ENCODE measurements at regions not wholly inside any gene's neighbourhood (a gene's known extent, or its start where the extent isn't known, plus 50 kb on each side); places are given as distances from the start of the nearest gene placed in this dataset.
"Not testable (repeated sequence)": the region's sequence is repeated elsewhere in the genome, so short reads cannot be mapped to it uniquely, and the experiment has no call there.

- no peak overlapping the region for H3K27ac ChIP-seq
- no peaks in the 10 kb centered on the region for H3K27me3 ChIP-seq
- no peaks in the 10 kb centered on the region for H3K9me3 ChIP-seq
- no peaks in the 10 kb centered on the region for H3K36me3 ChIP-seq
- H3K4me1 ChIP-seq (ENCODE audit: insufficient read depth): no peaks in the 10 kb centered on the region
- TF ChIP-seq, protein P1, sequence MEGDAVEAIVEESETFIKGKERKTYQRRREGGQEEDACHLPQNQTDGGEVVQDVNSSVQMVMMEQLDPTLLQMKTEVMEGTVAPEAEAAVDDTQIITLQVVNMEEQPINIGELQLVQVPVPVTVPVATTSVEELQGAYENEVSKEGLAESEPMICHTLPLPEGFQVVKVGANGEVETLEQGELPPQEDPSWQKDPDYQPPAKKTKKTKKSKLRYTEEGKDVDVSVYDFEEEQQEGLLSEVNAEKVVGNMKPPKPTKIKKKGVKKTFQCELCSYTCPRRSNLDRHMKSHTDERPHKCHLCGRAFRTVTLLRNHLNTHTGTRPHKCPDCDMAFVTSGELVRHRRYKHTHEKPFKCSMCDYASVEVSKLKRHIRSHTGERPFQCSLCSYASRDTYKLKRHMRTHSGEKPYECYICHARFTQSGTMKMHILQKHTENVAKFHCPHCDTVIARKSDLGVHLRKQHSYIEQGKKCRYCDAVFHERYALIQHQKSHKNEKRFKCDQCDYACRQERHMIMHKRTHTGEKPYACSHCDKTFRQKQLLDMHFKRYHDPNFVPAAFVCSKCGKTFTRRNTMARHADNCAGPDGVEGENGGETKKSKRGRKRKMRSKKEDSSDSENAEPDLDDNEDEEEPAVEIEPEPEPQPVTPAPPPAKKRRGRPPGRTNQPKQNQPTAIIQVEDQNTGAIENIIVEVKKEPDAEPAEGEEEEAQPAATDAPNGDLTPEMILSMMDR (IDR thresholded peaks at IDR 0.05): no peak
- TF ChIP-seq EP300 (IDR thresholded peaks at IDR 0.05) (no peak), POLR2A (IDR thresholded peaks at IDR 0.05) (no peak)
- no peak for DNase-seq
- intact Hi-C loops (cut with DNase I): no loop called here
- no peak overlapping the region for H3K4me3 ChIP-seq
Measured at GRCh38 chr1:98292994-98293393, 368.5 kb upstream of the SNX7 start.

- DNase-seq: no peak
- 27 to 43% (median 35%) methylated on average over 1 of the region's 1 CpG for WGBS, 3 donors
- H3K27me3 ChIP-seq: no peaks in the 10 kb centered on the region
- H3K4me3 ChIP-seq: no peak overlapping the region
- TF ChIP-seq, protein P1 (IDR thresholded peaks at IDR 0.05): no peak
- H3K9me3 ChIP-seq: no peaks in the 10 kb centered on the region
- intact Hi-C loops (cut with DNase I): no loop called here
- H3K36me3 ChIP-seq: no peaks in the 10 kb centered on the region
- no peaks in the 10 kb centered on the region for H3K4me1 ChIP-seq (ENCODE audit: insufficient read depth)
- H3K27ac ChIP-seq: no peak overlapping the region
Measured at GRCh38 chr1:98289311-98289710, 368.5 kb upstream of the DPYD start.

DNA sequence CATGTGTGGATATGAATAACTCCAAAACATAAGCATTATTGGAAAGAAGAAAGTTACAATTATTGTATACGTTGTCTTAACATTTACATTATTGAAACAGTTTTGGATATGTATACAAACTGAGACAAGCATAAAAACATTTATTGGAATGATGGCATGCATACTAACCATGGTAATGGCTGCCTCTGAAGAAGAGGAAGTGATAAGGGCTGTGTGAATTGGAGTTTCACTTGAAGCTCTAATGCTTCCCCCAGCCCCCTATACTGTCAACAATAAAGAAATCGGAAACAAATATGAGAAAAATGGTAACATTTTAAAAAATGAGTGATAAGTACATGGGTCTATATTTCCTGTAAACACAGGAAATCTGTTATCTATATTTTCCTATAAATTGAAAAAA lies 367.7 kb upstream of the DPYD start:
- H3K4me1 ChIP-seq (ENCODE audit: insufficient read depth): no peaks in the 10 kb centered on the region
- DNase-seq: no peak
- H3K27me3 ChIP-seq: no peaks in the 10 kb centered on the region
- H3K9me3 ChIP-seq: no peaks in the 10 kb centered on the region
- H3K36me3 ChIP-seq: no peaks in the 10 kb centered on the region
- intact Hi-C loops (cut with DNase I): no loop called here
- WGBS, 3 donors: 39 to 70% (median 48%) methylated on average over 2 of the region's 2 CpGs
- TF ChIP-seq POLR2A (IDR thresholded peaks at IDR 0.05) (no peak), EP300 (IDR thresholded peaks at IDR 0.05) (no peak)
- TF ChIP-seq, protein P1 (IDR thresholded peaks at IDR 0.05): no peak
- no peak overlapping the region for H3K4me3 ChIP-seq
- no peak overlapping the region for H3K27ac ChIP-seq

GRCh38 chr1:98287626-98288025 lies 366.8 kb upstream of the DPYD start:
- intact Hi-C loops (cut with DNase I): no loop called here
- TF ChIP-seq, protein P1 (IDR thresholded peaks at IDR 0.05): no peak
- TF ChIP-seq EP300 (IDR thresholded peaks at IDR 0.05): no peak
- TF ChIP-seq POLR2A (IDR thresholded peaks at IDR 0.05): no peak
- Histone ChIP-seq H3K36me3 (no peaks in the 10 kb centered on the region), H3K27me3 (no peaks in the 10 kb centered on the region), H3K4me1 (ENCODE audit: insufficient read depth) (no peaks in the 10 kb centered on the region), H3K27ac (no peak overlapping the region), H3K4me3 (no peak overlapping the region), H3K9me3 (no peaks in the 10 kb centered on the region)
- no peak for DNase-seq
- WGBS, 3 donors: 86 to 94% (median 87%) methylated on average over 2 of the region's 2 CpGs

- no peak for TF ChIP-seq EP300 (IDR thresholded peaks at IDR 0.05)
- TF ChIP-seq, protein P1 (IDR thresholded peaks at IDR 0.05): no peak
- TF ChIP-seq POLR2A (IDR thresholded peaks at IDR 0.05): no peak
- Histone ChIP-seq H3K27ac (no peak overlapping the region), H3K27me3 (no peaks in the 10 kb centered on the region), H3K4me3 (no peak overlapping the region), H3K9me3 (no peaks in the 10 kb centered on the region), H3K4me1 (ENCODE audit: insufficient read depth) (no peaks in the 10 kb centered on the region), H3K36me3 (no peaks in the 10 kb centered on the region)
- no peak for DNase-seq
- WGBS, 3 donors: 46 to 63% (median 60%) methylated on average over 1 of the region's 1 CpG
- intact Hi-C loops (cut with DNase I): no loop called here
Measured at GRCh38 chr1:98286656-98287055, 365.8 kb upstream of the DPYD start.

- H3K9me3 ChIP-seq; H3K36me3 ChIP-seq; intact Hi-C loops (cut with DNase I); H3K27me3 ChIP-seq; H3K4me3 ChIP-seq; H3K4me1 ChIP-seq (ENCODE audit: insufficient read depth); DNase-seq; H3K27ac ChIP-seq: not testable (repeated sequence)
- 81 to 88% (median 83%) methylated on average over 2 of the region's 2 CpGs for WGBS, 3 donors
Measured at GRCh38 chr1:98285286-98285685, 364.5 kb upstream of the DPYD start.

Measured in ovary (tissue), 7 donors.